Effector memory CD8-positive, alpha-beta T cell (primary cell): ENCODE measurements at regions not wholly inside any gene's neighbourhood (a gene's known extent, or its start where the extent isn't known, plus 50 kb on each side); places are given as distances from the start of the nearest gene placed in this dataset.

ENCODE experiments used
- ATAC-seq: fragments of 150-1000 bp; cut with Tn5 transposase; replicated peaks from 2 replicates; pipeline ENCODE4 v1.10.0; 2021; ENCODE audit warnings: mild to moderate bottlenecking, moderate library complexity
- DNase-seq, 3 experiments: peaks; one replicate each; pipeline ENCODE4 v3.0.0; 2021
- H3K27ac Mint-ChIP-seq, 2 donors: one replicate each; pipeline ENCODE4 v1.8.0; 2022; ENCODE audit warnings: mild to moderate bottlenecking in 2 of 2, mixed read lengths in 2 of 2, moderate library complexity in 2 of 2
- H3K27me3 Mint-ChIP-seq, 2 donors: one replicate each; pipeline ENCODE4 v1.8.0; 2022; ENCODE audit warnings: mixed read lengths in 2 of 2
- H3K36me3 Mint-ChIP-seq: one replicate; pipeline ENCODE4 v1.8.0; 2022; ENCODE audit warnings: mild to moderate bottlenecking, moderate library complexity, mixed read lengths; ENCODE audit not compliant: insufficient read depth
- H3K4me1 Mint-ChIP-seq, 2 donors: one replicate each; pipeline ENCODE4 v1.8.0; 2022; ENCODE audit warnings: low read depth in 2 of 2, mixed read lengths in 2 of 2
- H3K4me3 Mint-ChIP-seq, 2 donors: one replicate each; pipeline ENCODE4 v1.8.0; 2022; ENCODE audit warnings: mild to moderate bottlenecking in 2 of 2, mixed read lengths in 2 of 2, moderate library complexity in 2 of 2
- H3K9me3 Mint-ChIP-seq, 2 donors: one replicate each; pipeline ENCODE4 v1.8.0; 2022; ENCODE audit warnings: mixed read lengths in 2 of 2

- peaks cover 43 to 68% of the 10 kb centered on the region in 2 donors for H3K27me3 Mint-ChIP-seq
- no peak for DNase-seq
- no peak overlapping the region for H3K27ac Mint-ChIP-seq
- no peaks in the 10 kb centered on the region for H3K9me3 Mint-ChIP-seq
- no peak overlapping the region for H3K4me3 Mint-ChIP-seq
- no peak for ATAC-seq
- H3K36me3 Mint-ChIP-seq, result no peaks in the 10 kb centered on the region
- peaks cover 0 to 6% of the 10 kb centered on the region in 2 donors for H3K4me1 Mint-ChIP-seq
Measured at GRCh38 chr3:127479449-127479848, 111.1 kb downstream of the TPRA1 start.

GRCh38 chr3:127478922-127479321 is 111.6 kb downstream of the TPRA1 start:
- H3K4me3 Mint-ChIP-seq, result no peak overlapping the region
- no peak overlapping the region for H3K27ac Mint-ChIP-seq
- H3K9me3 Mint-ChIP-seq, result no peaks in the 10 kb centered on the region
- ATAC-seq, result no peak
- H3K4me1 Mint-ChIP-seq, result peaks cover 0 to 4% of the 10 kb centered on the region in 2 donors
- no peaks in the 10 kb centered on the region for H3K36me3 Mint-ChIP-seq
- H3K27me3 Mint-ChIP-seq, result peaks cover 45 to 68% of the 10 kb centered on the region in 2 donors
- no peak for DNase-seq

- no peaks in the 10 kb centered on the region for H3K36me3 Mint-ChIP-seq
- H3K4me1 Mint-ChIP-seq, result no peaks in the 10 kb centered on the region
- peaks cover 33 to 63% of the 10 kb centered on the region in 2 donors for H3K27me3 Mint-ChIP-seq
- H3K9me3 Mint-ChIP-seq, result no peaks in the 10 kb centered on the region
- no peak overlapping the region for H3K27ac Mint-ChIP-seq
- no peak overlapping the region for H3K4me3 Mint-ChIP-seq
- ATAC-seq (no peak), DNase-seq (no peak)
Measured at GRCh38 chr3:127477396-127477795, 113.1 kb downstream of the TPRA1 start.

DNA sequence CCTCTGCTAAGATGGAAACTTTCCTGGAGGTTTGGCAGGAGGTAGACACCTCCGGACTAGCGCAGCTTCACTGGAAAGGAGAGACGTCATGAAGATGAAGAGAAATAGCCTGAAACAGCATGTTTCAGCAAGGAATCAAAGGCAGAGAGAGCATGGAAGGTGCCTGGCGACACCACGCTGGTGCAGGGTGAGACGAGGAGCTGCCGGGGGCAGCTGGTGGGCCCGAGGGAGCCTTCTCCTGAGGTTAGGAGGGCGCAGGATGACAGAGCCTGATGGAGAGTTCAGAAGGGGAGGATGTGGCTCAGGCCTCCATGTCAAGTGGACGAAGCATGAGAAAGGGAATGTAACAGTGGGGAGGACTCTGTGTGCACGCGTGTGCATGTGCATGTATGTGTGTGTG is 113.6 kb downstream of the TPRA1 start:
- no peaks in the 10 kb centered on the region for H3K4me1 Mint-ChIP-seq
- no peak overlapping the region for H3K4me3 Mint-ChIP-seq
- no peak overlapping the region for H3K27ac Mint-ChIP-seq

GRCh38 chr3:127475975-127476705 is 114.4 kb downstream of the TPRA1 start:
- Mint-ChIP-seq H3K36me3 (no peaks in the 10 kb centered on the region), H3K27me3 (peaks cover 26 to 57% of the 10 kb centered on the region in 2 donors), H3K9me3 (no peaks in the 10 kb centered on the region), H3K27ac (no peak overlapping the region), H3K4me1 (no peaks in the 10 kb centered on the region), H3K4me3 (no peak overlapping the region)
- no peak for DNase-seq
- no peak for ATAC-seq

More for the DNA sequence above, 113.6 kb downstream of the TPRA1 start:
- Mint-ChIP-seq H3K9me3 (no peaks in the 10 kb centered on the region), H3K27me3 (peaks cover 33 to 62% of the 10 kb centered on the region in 2 donors), H3K36me3 (no peaks in the 10 kb centered on the region)
- ATAC-seq, result no peak
- DNase-seq, result no peak

GRCh38 chr3:127475391-127475790 is 115.1 kb downstream of the TPRA1 start:
- Mint-ChIP-seq H3K27ac (no peak overlapping the region), H3K36me3 (no peaks in the 10 kb centered on the region), H3K9me3 (no peaks in the 10 kb centered on the region), H3K27me3 (peaks cover 30 to 57% of the 10 kb centered on the region in 2 donors), H3K4me3 (no peak overlapping the region), H3K4me1 (no peaks in the 10 kb centered on the region)
- DNase-seq (no peak), ATAC-seq (no peak)

GRCh38 chr3:127473244-127474024 is 117.1 kb downstream of the TPRA1 start:
- DNase-seq, result no peak
- ATAC-seq, result no peak
- Mint-ChIP-seq H3K4me1 (no peaks in the 10 kb centered on the region), H3K4me3 (no peak overlapping the region), H3K27me3 (peaks cover 35 to 73% of the 10 kb centered on the region in 2 donors), H3K36me3 (no peaks in the 10 kb centered on the region), H3K27ac (no peak overlapping the region), H3K9me3 (no peaks in the 10 kb centered on the region)

DNA sequence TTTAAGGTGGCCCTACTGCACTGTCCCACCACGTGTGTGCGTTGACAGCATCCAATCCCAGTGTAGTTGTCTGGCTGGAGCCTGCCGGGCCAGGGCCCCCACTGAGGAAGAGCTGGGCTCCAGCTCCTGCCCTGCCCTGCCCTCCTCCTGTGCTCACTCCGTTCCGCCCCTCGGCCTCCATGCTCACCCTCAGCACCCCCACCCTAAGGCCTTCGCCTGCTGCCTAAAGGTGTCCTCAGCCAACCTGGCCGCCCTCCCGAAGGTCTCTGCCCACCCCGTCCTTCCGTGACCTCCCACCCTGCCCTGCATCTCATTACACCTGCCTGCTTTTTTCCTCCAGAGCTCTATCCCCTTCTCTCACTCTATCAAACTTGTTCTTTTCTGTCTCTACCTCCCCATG is 118.0 kb downstream of the TPRA1 start:
- ATAC-seq (no peak), DNase-seq (no peak)
- peaks cover 45 to 82% of the 10 kb centered on the region in 2 donors for H3K27me3 Mint-ChIP-seq
- no peaks in the 10 kb centered on the region for H3K36me3 Mint-ChIP-seq
- no peak overlapping the region for H3K27ac Mint-ChIP-seq
- no peaks in the 10 kb centered on the region for H3K9me3 Mint-ChIP-seq
- H3K4me1 Mint-ChIP-seq, result no peaks in the 10 kb centered on the region
- no peak overlapping the region for H3K4me3 Mint-ChIP-seq

- Mint-ChIP-seq H3K27ac (no peak overlapping the region), H3K4me1 (no peaks in the 10 kb centered on the region), H3K4me3 (no peak overlapping the region), H3K36me3 (no peaks in the 10 kb centered on the region), H3K27me3 (peaks cover 39 to 77% of the 10 kb centered on the region in 2 donors), H3K9me3 (no peaks in the 10 kb centered on the region)
- ATAC-seq (no peak), DNase-seq (no peak)
Measured at GRCh38 chr3:127471142-127471541, 119.4 kb downstream of the TPRA1 start.

DNA sequence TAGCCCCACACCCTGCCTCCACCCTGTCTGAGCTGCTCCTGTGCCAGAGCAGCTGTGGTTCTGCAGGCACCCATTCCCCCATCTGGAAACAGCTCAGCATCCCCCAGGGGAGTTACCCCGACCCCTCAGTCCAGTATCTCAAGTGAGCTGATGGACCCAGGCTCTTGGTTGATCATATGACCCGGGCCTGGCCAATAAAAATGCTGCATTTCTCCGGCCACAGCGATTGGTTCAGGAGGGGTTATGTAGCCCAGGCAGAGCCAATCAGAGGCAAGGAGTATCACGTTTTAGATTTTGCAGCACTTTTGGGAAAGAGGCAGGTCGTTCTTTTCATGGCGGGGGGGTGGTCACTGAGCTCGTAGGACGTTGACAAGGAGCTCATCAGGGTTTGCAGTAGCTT is 120.8 kb downstream of the TPRA1 start:
- Mint-ChIP-seq H3K9me3 (no peaks in the 10 kb centered on the region), H3K27me3 (peaks cover 43 to 75% of the 10 kb centered on the region in 2 donors), H3K36me3 (no peaks in the 10 kb centered on the region), H3K4me1 (no peaks in the 10 kb centered on the region), H3K4me3 (no peak overlapping the region), H3K27ac (no peak overlapping the region)
- DNase-seq, result no peak
- no peak for ATAC-seq

- DNase-seq (no peak), ATAC-seq (no peak)
- no peaks in the 10 kb centered on the region for H3K36me3 Mint-ChIP-seq
- H3K9me3 Mint-ChIP-seq, result no peaks in the 10 kb centered on the region
- no peak overlapping the region for H3K4me3 Mint-ChIP-seq
- H3K27ac Mint-ChIP-seq, result no peak overlapping the region
- peaks cover 41 to 71% of the 10 kb centered on the region in 2 donors for H3K27me3 Mint-ChIP-seq
- H3K4me1 Mint-ChIP-seq, result no peaks in the 10 kb centered on the region
Measured at GRCh38 chr3:127467391-127467790, 123.1 kb downstream of the TPRA1 start.

GRCh38 chr3:127464642-127465041 is 125.9 kb downstream of the TPRA1 start:
- Mint-ChIP-seq H3K36me3 (no peaks in the 10 kb centered on the region), H3K4me3 (no peak overlapping the region), H3K9me3 (no peaks in the 10 kb centered on the region), H3K4me1 (no peaks in the 10 kb centered on the region), H3K27ac (no peak overlapping the region), H3K27me3 (peaks cover 50 to 81% of the 10 kb centered on the region in 2 donors)
- ATAC-seq (no peak), DNase-seq (no peak)

- Mint-ChIP-seq H3K27ac (no peak overlapping the region), H3K4me3 (no peak overlapping the region), H3K27me3 (peaks cover 58 to 84% of the 10 kb centered on the region in 2 donors), H3K4me1 (no peaks in the 10 kb centered on the region), H3K36me3 (no peaks in the 10 kb centered on the region), H3K9me3 (peaks cover 0 to 2% of the 10 kb centered on the region in 2 donors)
- no peak for DNase-seq
- no peak for ATAC-seq
Measured at GRCh38 chr3:127462111-127462655, 128.3 kb downstream of the TPRA1 start.
